ENCODE measurements at regions not wholly inside any gene's neighbourhood (a gene's known extent, or its start where the extent isn't known, plus 50 kb on each side); places are given as distances from the start of the nearest gene placed in this dataset.

DNA sequence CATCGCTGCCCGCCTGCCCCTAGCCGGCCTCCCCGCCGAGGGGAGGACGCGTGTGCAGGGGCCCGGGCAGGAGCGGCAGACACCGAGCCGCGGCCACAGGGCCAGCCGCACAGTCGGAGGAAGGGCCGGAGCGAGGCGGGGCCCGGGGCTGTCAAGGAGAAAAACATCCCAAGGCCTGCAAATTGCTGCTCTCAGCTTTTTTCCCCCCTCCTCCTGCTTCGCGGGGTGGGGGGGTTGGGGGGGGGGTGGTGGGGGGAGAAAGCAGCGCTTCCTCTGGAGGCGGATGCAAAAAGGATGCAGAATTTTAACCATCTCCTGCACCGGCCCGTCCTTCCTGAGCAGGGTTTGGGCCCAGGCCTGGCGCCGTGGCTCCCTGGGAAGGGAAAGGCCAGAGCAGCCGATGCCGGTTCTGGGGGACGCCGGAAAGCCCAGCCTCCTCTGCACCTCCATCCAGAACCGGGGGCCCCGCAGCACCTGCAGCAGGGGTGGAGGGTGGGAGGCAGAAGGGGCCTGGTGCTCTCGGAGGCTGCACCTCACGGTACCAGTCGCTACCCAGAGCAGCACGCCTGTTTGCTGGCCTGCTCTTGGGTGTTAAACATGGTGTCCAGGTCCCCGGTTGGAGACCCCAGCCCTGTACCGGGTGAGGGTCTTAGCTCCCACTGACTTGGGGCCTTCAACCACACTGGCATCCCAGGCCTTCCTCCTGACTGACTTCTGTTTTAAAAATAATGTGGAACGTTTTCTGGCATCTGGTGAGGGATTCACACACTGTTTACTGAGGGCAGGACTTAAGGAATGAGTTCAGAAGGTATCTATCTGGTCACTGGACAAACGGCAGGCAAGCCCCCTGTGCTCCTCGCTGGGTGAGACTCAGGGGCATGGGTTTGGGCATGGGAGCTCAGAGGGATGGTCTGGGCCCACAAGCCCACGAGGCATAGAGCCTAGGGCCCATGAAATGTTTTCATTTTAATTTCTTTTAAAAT lies 77.4 kb upstream of the WNT7B start:
- no peak for DNase-seq (ENCODE audit: low read depth)

DNA sequence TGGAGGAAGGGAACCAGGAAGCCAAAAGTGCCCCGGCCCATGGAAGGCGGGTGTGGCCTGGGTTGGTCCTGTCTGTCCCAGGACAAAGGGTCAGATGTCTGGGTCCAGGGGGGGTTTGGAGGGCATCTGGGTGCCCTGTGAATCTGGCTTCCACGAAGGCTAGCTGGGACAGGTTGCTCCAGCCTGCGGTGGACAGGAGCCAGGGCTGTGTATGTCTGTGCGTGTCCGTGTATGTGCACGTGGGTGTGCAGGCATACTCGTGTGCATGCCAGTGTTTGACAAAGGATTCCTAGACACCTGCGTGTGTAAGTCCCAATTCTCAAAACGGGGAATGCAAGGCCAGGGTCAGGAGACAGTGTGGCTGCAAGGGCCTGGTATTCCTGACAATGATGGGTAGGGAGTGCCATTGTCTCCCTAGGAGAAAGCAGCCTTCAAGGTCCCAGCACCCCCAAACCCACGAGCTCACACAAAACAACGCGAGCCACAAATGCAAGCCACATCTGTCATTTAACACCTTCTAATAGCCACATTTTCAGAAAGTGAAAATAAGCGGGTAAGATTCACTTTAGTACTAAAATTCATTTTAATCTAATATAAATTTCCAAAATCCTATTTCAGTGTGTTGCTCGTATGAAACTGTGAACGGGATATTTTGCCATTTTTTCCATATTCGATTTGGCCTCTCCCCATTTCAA lies 78.4 kb upstream of the WNT7B start:
- DNase-seq (ENCODE audit: low read depth) = no peak

DNA sequence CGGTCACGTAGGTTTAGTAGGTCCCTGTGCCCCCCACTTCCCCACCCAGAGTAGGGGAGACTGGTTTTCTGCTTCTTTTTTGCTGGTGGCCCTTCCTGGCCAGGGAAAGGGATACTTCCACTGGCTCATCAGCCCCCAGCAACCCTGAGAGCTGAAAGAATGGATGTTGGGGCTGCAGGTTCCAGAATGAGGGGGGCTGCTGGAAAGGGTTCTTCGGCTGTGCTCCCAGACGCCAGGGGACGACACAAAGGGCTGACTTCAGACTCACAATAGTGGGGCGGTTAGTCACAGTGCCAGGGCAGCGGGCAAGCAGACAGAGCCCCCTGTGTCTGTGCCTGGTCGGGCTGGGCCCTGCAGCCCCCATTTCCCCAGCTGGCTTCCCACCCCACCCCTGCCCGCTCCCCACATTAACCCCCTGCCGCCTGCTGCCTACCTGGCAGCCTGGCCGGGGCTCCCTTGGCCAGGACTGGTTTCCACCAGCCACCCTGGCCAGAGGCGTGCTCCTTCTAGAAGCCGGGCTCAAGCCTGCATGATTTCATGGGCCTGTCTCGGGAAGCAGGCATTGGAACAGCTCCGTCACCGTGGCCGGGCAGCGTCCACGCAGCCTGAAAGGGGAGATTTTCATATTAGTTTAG lies 79.1 kb upstream of the WNT7B start:
- DNase-seq (ENCODE audit: low read depth) = no peak

GRCh38 chr22:46056546-46057245 lies 79.7 kb upstream of the WNT7B start:
- DNase-seq (ENCODE audit: low read depth) = no peak

DNA sequence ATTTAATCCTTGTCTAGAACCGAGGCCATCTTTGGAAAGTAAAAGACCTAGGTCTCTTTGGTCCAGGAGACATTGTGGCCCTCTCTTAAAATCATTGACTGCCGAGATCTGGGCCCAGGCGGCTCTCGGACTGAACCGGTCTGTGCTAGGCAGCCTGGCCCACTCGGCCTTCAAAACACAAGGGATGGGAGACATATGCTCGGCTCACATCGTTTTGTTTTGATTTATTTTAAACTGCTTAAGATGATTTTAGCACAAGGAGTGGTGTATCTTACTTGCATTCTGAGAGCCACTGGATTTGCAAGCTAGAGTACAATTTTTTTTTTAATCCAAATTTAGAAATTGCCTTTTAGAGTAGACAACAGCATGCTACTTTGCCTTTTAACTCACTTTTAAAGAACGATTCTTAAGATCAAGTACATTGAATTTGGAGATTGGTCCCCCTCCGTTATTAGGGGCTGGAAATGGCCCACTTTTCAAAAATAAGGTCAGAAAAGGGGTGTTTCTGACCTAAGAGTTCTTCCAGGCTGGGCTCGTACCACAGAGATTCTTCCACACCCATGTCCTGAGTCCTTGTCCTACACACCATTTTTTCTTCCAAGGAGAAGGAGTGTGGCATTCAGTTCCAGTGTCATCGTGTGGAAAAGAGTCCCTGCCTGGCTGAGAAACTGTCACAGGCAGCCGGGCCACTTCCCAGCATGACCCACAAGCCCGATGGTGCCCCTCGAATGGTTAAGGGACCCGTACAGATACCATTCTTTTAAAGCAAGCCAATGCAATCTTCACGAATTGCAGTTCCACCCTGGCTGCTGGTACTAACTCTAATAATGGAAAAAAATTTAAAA lies 80.5 kb upstream of the WNT7B start:
- DNase-seq (ENCODE audit: low read depth) = no peak

GRCh38 chr22:46058091-46058420 lies 81.1 kb upstream of the WNT7B start:
- no peak for DNase-seq (ENCODE audit: low read depth)

- DNase-seq (ENCODE audit: low read depth) = no peak
Observed at GRCh38 chr22:46058591-46059519, 81.9 kb upstream of the WNT7B start.

DNA sequence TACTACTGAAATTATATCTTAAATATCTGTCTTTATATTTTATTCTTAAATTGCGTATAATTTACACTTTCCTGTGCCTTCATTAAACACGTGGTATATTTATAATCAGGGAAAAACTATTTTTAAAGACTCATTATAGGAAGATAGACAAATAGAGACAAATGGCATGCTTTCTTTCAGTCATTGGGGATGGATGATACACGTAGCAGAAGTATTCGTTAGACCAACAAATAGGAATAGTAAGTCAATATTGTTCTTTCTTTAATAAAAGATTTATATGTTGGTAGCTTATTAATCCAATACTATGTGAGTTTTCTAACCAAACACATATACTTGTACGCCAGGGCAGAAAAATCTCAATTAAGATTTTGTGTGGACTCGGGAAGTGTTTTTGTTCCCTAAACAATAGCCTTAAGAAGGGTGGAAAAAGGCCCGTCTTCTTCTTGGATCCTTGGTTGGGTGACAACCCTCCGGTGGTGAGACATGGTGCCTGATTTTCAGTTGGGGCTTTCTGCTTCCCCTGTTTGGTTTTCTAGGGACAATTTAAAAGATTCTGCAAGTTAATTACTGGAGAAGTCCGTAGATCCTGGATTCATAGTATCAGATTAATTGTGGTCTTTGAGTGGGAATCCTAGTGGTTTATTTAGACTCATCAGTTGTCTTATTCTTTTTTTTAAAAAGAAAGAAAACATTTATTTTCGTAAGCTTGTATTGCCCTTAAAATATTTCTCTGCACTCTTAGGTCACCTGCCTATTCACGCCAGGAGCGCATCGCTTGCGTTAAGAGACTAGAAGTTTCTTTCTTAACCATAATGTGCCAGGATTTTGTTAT lies 83.5 kb upstream of the WNT7B start:
- DNase-seq (ENCODE audit: low read depth) = no peak

GRCh38 chr22:46061124-46061500 lies 84.2 kb upstream of the WNT7B start:
- no peak for DNase-seq (ENCODE audit: low read depth)

- DNase-seq (ENCODE audit: low read depth) = no peak
Observed at GRCh38 chr22:46061501-46062231, 84.7 kb upstream of the WNT7B start.

GRCh38 chr22:46062232-46062615 lies 85.3 kb upstream of the WNT7B start:
- no peak for DNase-seq (ENCODE audit: low read depth)

- DNase-seq (ENCODE audit: low read depth) = no peak
Observed at GRCh38 chr22:46062971-46063631, 86.1 kb upstream of the WNT7B start.

DNA sequence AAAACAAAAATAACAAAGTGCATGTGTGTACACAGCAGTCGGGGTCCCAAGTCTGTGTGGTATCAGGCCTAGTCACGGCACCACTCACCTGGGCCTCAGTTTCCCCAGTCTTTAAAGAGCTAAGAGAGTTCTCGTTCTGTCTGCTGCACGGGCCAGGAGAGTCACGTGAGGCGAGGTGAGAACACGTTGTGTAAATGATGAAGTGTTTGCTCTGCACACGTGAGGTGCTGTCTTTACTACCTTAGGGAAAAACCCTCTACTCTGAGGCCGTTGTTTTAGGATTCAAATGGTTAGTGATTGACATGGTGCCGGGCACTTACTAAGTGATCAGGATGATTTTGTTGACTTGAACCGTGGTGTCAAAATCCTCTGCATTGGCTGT lies 86.5 kb upstream of the PPARA start:
- DNase-seq (ENCODE audit: low read depth) = no peak

DNA sequence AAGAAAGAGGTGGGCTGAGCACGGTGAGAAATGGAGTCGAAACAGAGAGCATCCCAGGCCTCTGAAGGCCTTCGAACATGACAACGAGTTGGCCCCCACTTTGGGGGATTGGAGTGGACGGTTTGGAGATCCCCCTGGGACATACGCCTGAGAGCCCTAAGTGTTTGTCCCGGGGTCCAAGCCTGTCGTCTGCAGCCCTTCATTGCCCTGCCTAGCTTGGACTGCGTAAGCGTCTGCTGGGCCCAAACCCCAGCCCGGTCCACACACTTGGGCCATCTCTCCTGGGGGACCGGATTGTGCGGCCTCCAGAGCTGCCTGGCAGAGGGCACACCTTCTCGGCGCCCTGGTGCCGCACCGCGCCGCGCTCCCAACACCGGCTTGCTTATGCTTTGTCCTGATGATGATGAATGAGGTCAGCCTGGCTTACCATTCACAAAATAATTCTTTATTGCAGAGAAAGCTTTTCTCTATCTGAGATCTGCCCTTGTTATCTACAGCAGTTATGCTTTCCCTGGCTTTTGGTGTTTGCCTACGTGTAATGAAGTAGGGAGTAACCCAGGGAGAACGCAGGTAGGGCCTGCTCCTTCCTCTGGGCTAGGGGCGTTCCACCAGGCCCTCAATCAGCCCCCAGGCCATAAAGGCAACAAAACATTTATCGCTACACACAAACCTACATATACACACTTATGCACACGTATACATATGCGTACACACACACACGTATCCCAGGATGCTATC lies 85.9 kb upstream of the PPARA start:
- DNase-seq (ENCODE audit: low read depth) = no peak

GRCh38 chr22:46064966-46065666 lies 85.2 kb upstream of the PPARA start:
- DNase-seq (ENCODE audit: low read depth) = no peak

- DNase-seq (ENCODE audit: low read depth) = no peak
Observed at GRCh38 chr22:46065691-46066454, 84.5 kb upstream of the PPARA start.

Data from stimulated activated CD8-positive, alpha-beta memory T cell treated with anti-CD3 and anti-CD28 coated beads, Interleukin-12 subunit alpha, Interleukin-12 subunit beta, amount 100 ng/mL, for 1 hour (primary cell).